ENCODE measurements at regions not wholly inside any gene's neighbourhood (a gene's known extent, or its start where the extent isn't known, plus 50 kb on each side); places are given as distances from the start of the nearest gene placed in this dataset.
A peak's percentile ranks its signal among the peaks of the same experiment; 100 is the strongest.
"Not testable (repeated sequence)": the region's sequence is repeated elsewhere in the genome, so short reads cannot be mapped to it uniquely, and the experiment has no call there.

GRCh38 chr10:4242561-4243035 lies 457.6 kb upstream of the KLF6 start:
- peaks cover 30% of the 10 kb centered on the region for H3K4me1 Mint-ChIP-seq
- H3K36me3 Mint-ChIP-seq (ENCODE audit: low read depth), result no peaks in the 10 kb centered on the region
- H3K4me3 Mint-ChIP-seq, result peak overlapping the region; percentile 21
- H3K9me3 Mint-ChIP-seq, result peaks cover 12% of the 10 kb centered on the region
- no peak for ATAC-seq (replicated peaks)
- peak overlapping the region; percentile 37 for H3K27ac Mint-ChIP-seq
- no peaks in the 10 kb centered on the region for H3K27me3 Mint-ChIP-seq

- Mint-ChIP-seq H3K4me1 (peaks cover 24% of the 10 kb centered on the region), H3K27ac (no peak overlapping the region), H3K4me3 (no peak overlapping the region), H3K36me3 (ENCODE audit: low read depth) (no peaks in the 10 kb centered on the region), H3K27me3 (no peaks in the 10 kb centered on the region), H3K9me3 (peaks cover 16% of the 10 kb centered on the region)
- ATAC-seq (replicated peaks), result no peak
These were observed 456.8 kb upstream of the KLF6 start for GRCh38 chr10:4241724-4242345.

- Mint-ChIP-seq H3K36me3 (ENCODE audit: low read depth) (no peaks in the 10 kb centered on the region), H3K4me3 (no peak overlapping the region), H3K27ac (no peak overlapping the region), H3K27me3 (no peaks in the 10 kb centered on the region), H3K9me3 (peaks cover 8% of the 10 kb centered on the region), H3K4me1 (peaks cover 15% of the 10 kb centered on the region)
- ATAC-seq (replicated peaks), result no peak
These were observed 455.7 kb upstream of the KLF6 start for GRCh38 chr10:4240608-4241197.

GRCh38 chr10:4239186-4239585 lies 454.2 kb upstream of the KLF6 start:
- H3K36me3 Mint-ChIP-seq (ENCODE audit: low read depth), result no peaks in the 10 kb centered on the region
- peaks cover 5% of the 10 kb centered on the region for H3K9me3 Mint-ChIP-seq
- ATAC-seq (replicated peaks), result no peak
- H3K27me3 Mint-ChIP-seq, result no peaks in the 10 kb centered on the region
- peaks cover 15% of the 10 kb centered on the region for H3K4me1 Mint-ChIP-seq
- H3K4me3 Mint-ChIP-seq, result no peak overlapping the region
- no peak overlapping the region for H3K27ac Mint-ChIP-seq

GRCh38 chr10:4236905-4237304 lies 451.9 kb upstream of the KLF6 start:
- ATAC-seq (replicated peaks); H3K9me3 Mint-ChIP-seq; H3K36me3 Mint-ChIP-seq (ENCODE audit: low read depth); H3K27me3 Mint-ChIP-seq; H3K27ac Mint-ChIP-seq; H3K4me1 Mint-ChIP-seq; H3K4me3 Mint-ChIP-seq: not testable (repeated sequence)

GRCh38 chr10:4234661-4235060 lies 449.7 kb upstream of the KLF6 start:
- no peaks in the 10 kb centered on the region for H3K36me3 Mint-ChIP-seq (ENCODE audit: low read depth)
- H3K27ac Mint-ChIP-seq, result no peak overlapping the region
- H3K27me3 Mint-ChIP-seq, result no peaks in the 10 kb centered on the region
- ATAC-seq (replicated peaks), result peak; percentile 95
- peaks cover 5% of the 10 kb centered on the region for H3K9me3 Mint-ChIP-seq
- peak overlapping the region; percentile 43 for H3K4me3 Mint-ChIP-seq
- H3K4me1 Mint-ChIP-seq, result peaks cover 6% of the 10 kb centered on the region

GRCh38 chr10:4231439-4231838 lies 446.4 kb upstream of the KLF6 start:
- Mint-ChIP-seq H3K9me3 (no peaks in the 10 kb centered on the region), H3K4me1 (peaks cover 6% of the 10 kb centered on the region), H3K27me3 (no peaks in the 10 kb centered on the region), H3K36me3 (ENCODE audit: low read depth) (no peaks in the 10 kb centered on the region), H3K27ac (no peak overlapping the region), H3K4me3 (no peak overlapping the region)
- no peak for ATAC-seq (replicated peaks)

- Mint-ChIP-seq H3K9me3 (no peaks in the 10 kb centered on the region), H3K36me3 (ENCODE audit: low read depth) (no peaks in the 10 kb centered on the region), H3K27ac (no peak overlapping the region), H3K4me3 (no peak overlapping the region), H3K4me1 (peaks cover 6% of the 10 kb centered on the region), H3K27me3 (no peaks in the 10 kb centered on the region)
- ATAC-seq (replicated peaks), result no peak
These were observed 445.0 kb upstream of the KLF6 start for GRCh38 chr10:4230036-4230435.

GRCh38 chr10:4229106-4229505 lies 444.1 kb upstream of the KLF6 start:
- no peaks in the 10 kb centered on the region for H3K27me3 Mint-ChIP-seq
- ATAC-seq (replicated peaks), result no peak
- no peaks in the 10 kb centered on the region for H3K4me1 Mint-ChIP-seq
- no peaks in the 10 kb centered on the region for H3K9me3 Mint-ChIP-seq
- no peak overlapping the region for H3K27ac Mint-ChIP-seq
- H3K4me3 Mint-ChIP-seq, result no peak overlapping the region
- H3K36me3 Mint-ChIP-seq (ENCODE audit: low read depth), result no peaks in the 10 kb centered on the region

GRCh38 chr10:4227586-4227985 lies 442.6 kb upstream of the KLF6 start:
- Mint-ChIP-seq H3K4me3 (no peak overlapping the region), H3K27ac (no peak overlapping the region), H3K27me3 (no peaks in the 10 kb centered on the region), H3K36me3 (ENCODE audit: low read depth) (no peaks in the 10 kb centered on the region), H3K4me1 (no peaks in the 10 kb centered on the region), H3K9me3 (no peaks in the 10 kb centered on the region)
- no peak for ATAC-seq (replicated peaks)

GRCh38 chr10:4226941-4227540 lies 442.0 kb upstream of the KLF6 start:
- Mint-ChIP-seq H3K9me3 (no peaks in the 10 kb centered on the region), H3K36me3 (ENCODE audit: low read depth) (no peaks in the 10 kb centered on the region), H3K27ac (no peak overlapping the region), H3K4me3 (no peak overlapping the region), H3K27me3 (no peaks in the 10 kb centered on the region), H3K4me1 (no peaks in the 10 kb centered on the region)
- ATAC-seq (replicated peaks), result no peak

GRCh38 chr10:4224178-4224577 lies 439.2 kb upstream of the KLF6 start:
- H3K27ac Mint-ChIP-seq, result no peak overlapping the region
- H3K9me3 Mint-ChIP-seq, result no peaks in the 10 kb centered on the region
- H3K4me1 Mint-ChIP-seq, result no peaks in the 10 kb centered on the region
- H3K36me3 Mint-ChIP-seq (ENCODE audit: low read depth), result no peaks in the 10 kb centered on the region
- ATAC-seq (replicated peaks), result no peak
- no peak overlapping the region for H3K4me3 Mint-ChIP-seq
- H3K27me3 Mint-ChIP-seq, result no peaks in the 10 kb centered on the region

GRCh38 chr10:4221310-4221709 lies 436.3 kb upstream of the KLF6 start:
- H3K27me3 Mint-ChIP-seq; H3K27ac Mint-ChIP-seq; H3K4me3 Mint-ChIP-seq; H3K36me3 Mint-ChIP-seq (ENCODE audit: low read depth); H3K9me3 Mint-ChIP-seq; H3K4me1 Mint-ChIP-seq: not testable (repeated sequence)
- peak; percentile 70 for ATAC-seq (replicated peaks)

- no peaks in the 10 kb centered on the region for H3K9me3 Mint-ChIP-seq
- no peaks in the 10 kb centered on the region for H3K36me3 Mint-ChIP-seq (ENCODE audit: low read depth)
- no peak overlapping the region for H3K27ac Mint-ChIP-seq
- ATAC-seq (replicated peaks), result no peak
- no peak overlapping the region for H3K4me3 Mint-ChIP-seq
- peaks cover 5% of the 10 kb centered on the region for H3K4me1 Mint-ChIP-seq
- no peaks in the 10 kb centered on the region for H3K27me3 Mint-ChIP-seq
These were observed 434.9 kb upstream of the KLF6 start for GRCh38 chr10:4219901-4220300.

- no peak for ATAC-seq (replicated peaks)
- no peaks in the 10 kb centered on the region for H3K9me3 Mint-ChIP-seq
- H3K27ac Mint-ChIP-seq, result no peak overlapping the region
- H3K36me3 Mint-ChIP-seq (ENCODE audit: low read depth), result no peaks in the 10 kb centered on the region
- H3K4me1 Mint-ChIP-seq, result peaks cover 5% of the 10 kb centered on the region
- no peak overlapping the region for H3K4me3 Mint-ChIP-seq
- no peaks in the 10 kb centered on the region for H3K27me3 Mint-ChIP-seq
These were observed 432.6 kb upstream of the KLF6 start for GRCh38 chr10:4217653-4218052.

All from activated T-helper 17 cell treated with anti-CD3 and anti-CD28 coated beads, Interleukin-2, amount 50 U/mL, for 72 hours (primary cell).